ENCODE measurements at regions not wholly inside any gene's neighbourhood (a gene's known extent, or its start where the extent isn't known, plus 50 kb on each side); places are given as distances from the start of the nearest gene placed in this dataset.

DNA sequence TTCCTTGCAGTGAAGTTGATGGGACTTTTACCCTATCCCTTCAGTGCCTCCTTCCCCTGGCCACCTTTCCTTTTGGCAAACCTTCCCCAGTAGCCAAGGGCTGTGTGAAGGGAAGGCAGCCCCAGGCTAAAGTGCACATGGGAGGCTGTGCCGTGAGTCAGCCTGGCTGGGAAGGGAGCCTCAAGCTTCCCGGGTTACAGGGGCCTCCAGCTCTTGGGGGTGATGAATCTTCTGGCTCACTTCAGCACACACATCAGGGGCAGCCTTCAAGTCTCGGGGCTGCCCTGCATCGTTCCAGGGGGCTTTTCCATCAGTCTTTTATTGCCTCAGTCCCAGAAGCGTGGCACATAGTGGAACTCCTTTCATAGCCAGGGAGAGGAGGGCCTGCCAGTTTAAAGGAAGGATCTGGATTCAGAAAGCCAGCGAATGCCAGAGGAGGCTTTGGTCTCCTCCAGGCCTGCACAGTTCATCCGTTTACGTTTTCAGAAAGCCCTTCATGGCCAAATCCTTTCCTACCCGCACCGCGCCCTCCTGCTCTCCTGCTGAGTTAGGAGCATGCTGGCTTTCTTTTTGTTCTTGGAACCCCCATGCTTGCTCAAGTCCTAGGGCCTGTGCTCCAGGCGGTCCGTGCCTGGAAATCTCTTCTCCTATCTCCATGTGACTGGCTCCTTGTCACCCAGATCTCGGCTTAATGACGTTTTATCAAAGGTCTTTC, 134.8 kb upstream of the KLF4 start:
- peak; percentile 55 for DNase-seq

DNA sequence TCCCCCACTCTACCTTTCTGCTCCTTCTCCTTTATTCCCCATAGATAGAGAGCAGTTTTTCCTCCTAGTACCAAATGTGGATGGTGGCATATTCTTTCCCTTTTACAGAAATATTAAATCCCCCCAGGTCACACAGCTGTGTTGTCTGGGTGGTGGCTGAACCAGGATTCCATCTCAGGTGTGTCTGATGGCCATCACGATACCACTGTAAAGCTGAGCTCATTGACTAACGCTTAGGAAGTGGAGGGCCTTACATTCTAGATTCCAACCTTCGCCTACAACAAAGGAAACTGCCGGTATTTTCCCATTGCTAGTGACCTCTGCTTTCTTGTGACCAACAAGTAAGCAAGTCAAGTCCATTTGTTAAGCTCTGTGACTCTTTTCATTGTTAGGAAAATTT, 131.9 kb upstream of the KLF4 start:
- no peak for DNase-seq

DNA sequence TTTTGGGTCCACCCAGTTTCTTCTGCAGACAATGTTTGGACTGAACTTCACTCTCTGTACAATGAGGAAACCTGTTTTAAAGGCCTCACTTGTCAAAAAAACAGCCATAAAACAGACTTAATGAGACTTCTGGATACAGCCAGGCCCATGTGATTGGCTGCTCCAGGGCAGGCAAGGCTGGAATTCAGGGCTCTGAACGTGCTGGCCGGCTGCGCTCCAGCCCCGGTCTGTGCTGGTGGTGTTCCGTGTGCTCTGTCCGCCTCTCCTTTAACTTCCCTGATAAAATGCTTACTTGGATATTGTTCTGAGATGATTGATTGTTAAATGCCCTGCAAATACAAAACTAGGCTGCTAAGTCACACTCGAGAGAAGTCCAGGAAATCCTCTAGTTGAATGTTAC, 131.2 kb upstream of the KLF4 start:
- DNase-seq, result peak; percentile 47

DNA sequence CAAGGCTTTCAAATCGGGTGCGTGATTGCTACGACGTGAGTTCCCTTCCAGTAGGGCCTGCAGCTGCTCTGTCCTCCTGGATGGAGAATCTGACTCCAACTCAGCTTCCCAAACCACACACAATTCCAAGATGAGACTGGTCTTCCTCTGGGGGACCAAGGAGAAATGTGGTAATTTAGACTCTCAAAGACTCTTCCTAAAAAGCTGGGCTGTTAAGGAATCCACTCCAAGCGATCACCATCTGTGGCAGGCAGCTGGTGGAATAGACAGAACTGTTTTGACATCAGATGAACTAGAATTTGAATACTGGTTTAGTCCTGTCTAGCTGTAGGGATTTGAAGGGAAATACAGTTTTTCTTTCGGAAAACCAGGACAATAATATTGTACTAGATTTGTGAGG, 130.7 kb upstream of the KLF4 start:
- no peak for DNase-seq

DNA sequence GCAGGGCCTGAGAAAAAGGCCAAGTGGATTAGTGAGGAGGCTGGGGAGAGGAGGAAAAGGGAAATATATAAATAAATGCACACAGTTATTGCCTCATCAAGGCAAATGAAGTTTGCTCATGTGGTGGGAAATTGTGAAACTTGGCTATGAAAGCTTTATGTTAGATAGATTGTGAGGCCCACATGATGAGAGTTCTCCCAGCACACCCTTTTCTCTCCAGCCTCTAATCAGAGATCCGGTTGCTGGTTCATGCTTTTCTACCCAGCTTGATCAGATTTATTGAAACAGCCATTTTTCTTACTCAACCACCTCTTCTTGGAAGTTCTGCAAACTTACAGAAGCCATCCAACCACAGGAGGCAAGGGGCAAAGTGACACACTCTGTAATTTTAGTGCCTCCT, 125.8 kb upstream of the KLF4 start:
- no peak for DNase-seq

DNA sequence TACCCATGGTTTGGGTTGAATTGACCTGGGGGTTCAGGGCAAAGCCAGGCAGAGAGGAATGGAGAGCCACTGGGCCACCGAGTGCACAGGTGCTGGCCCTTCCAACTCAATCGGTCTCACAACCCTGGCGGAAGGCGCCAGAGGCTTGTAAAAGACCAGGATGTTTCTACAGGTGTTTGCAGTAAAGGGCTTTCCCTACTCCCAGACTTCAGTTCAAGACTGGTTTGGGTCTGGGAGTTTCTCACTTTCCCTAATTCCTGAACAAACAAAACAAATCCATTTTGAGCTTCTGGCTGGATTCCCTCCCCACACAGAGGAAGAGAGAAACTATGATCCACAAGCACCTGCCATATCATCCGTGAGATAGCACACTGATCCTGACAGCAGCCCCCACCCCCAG, 125.2 kb upstream of the KLF4 start:
- DNase-seq, result no peak

DNA sequence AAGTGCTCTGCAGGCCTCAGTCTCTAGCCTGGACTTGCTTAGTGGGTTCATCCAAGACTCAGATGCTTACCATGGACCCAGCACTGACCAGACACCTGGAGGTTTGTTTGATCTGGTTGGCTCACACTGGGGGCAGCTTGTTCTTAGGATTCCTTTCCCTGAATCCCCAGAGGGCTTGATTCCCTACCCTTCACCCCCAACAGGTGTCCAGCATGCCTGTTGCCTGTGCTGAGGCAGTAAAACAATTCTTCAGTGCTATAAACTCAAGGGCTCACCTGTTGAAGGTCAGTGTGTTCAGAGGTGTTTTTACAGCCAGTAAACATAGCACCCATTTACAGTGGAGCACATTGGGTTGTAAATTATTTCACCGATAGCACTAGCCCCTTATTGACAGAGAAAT, 123.8 kb upstream of the KLF4 start:
- no peak for DNase-seq

DNA sequence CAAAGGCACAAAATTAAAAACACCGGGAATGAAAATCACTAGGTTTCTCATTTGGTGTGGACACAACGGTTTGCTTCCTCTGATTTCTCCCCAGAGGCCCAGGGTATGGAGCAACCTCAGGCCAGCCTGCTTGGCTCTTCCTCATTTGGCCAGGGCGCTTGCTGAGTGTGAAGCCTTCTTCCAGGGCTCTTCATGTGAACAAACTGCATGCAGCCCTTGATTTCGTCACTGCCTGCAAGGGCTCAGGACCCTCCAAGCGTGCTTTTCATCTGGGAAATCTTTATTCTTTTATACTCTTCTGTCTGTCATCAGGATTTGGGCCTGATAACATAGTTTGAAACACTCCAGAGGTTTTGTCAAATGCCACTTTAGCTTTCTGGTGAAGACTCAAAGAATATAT, 122.6 kb upstream of the KLF4 start:
- DNase-seq, result no peak

DNA sequence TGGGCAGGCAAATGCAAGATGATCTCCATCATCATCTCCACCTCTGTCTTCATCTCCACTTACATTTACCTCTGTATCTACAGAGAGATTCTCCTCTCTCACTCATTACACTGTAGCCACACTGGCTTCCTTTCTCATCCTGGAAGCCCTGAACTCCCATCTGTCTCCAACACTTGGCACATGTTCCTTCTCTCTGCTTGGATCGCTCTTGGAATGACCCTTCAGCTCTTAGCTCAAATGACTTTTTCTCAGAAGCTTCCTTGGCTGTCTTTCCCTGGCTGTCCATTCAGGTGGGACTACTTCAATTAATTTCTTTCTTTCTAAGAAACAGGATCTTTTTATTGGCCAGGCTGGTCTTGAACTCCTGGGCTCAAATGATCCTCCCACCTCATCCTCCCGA, 120.0 kb upstream of the KLF4 start:
- DNase-seq, result no peak

DNA sequence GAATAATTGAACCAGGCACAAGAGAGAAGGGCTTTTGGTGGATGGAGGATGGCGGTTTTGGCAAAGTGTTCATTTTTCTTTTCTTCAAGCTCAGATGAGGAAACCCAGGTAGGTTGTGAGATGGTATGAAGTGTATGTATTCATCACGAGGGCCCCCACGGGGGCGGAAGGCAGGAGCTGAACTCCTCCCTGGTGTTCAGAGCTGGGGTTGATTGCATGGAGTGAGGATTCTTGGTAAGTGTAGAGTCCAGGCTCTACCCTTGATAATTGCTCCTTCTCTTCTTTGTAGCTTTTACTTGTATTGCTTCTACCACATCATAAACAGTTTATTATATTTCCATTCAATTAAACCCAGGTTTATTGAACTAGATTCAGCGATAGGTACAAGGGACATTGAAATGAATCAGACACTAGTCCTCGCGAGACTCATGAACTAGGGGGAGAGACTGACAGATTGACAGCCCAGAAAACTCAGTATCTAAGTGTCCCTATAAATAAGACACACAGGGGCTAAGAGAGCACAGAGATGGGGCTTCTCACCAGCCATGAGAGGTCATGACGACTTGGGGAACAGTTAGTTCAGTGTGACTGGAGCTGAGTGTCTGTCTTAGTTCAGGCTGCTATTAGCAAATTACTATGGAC, 116.7 kb upstream of the KLF4 start:
- DNase-seq, result no peak

DNA sequence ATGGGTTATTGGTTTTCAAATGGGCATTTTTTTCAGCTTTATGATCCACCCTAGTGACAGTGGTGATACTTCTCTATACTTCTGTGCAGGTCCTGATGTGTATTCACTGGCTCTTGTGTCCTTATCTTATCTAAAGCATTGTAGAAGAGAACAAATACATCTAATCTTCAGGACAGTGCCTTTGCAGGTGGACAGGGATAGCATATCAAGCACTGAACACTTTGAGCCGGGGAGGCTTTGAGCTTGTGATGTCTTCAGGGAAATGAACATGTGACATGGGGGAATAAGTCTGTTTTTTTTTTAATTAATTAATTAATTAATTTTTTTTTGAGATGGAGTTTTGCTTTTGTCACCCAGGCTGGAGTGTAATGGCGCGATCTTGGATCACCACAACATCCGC, 115.5 kb upstream of the KLF4 start:
- no peak for DNase-seq

DNA sequence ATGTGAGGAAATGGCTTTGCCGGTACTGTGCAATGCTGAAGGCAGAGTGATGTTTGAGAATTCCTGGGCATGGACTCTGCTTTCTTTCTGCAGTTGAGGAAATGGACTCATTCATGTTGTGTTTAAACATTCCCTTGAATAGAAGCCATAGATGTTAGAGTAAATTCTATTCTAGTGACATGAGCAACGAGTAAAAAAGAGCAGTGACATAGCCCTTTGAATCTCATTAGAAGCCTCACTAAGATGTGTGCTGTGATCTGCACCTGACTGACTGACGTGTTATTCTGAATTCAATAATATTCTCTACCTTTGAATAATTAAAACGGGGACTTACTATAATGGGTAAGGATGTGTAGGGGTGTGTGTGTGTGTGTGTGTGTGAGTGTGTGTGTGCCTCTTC, 113.7 kb upstream of the KLF4 start:
- DNase-seq, result no peak

DNA sequence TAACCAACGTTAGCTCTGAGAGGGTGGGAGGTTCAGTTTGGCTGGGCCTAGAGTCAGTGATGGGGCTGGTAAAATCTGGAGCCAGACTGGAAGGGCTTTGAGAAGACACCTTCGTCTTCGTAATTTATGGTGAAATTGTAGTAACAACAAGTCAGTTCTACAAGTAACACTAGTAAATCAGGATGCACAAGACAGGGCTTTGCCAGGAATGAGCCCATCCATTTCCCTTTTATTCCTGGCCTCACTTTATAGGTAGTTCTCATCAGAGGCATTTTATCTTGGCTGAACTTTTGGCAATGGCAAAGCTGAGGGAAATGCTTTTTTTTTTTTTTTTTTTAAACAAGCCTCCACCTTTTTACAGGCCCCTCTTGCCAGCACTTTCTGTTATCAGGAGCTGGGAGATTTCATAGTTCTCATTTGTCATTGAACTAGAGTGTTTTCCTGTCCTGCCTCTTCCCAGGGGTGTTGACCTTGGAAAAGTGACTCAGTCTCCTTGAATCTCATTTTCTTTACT, 110.5 kb upstream of the KLF4 start:
- no peak for DNase-seq

DNA sequence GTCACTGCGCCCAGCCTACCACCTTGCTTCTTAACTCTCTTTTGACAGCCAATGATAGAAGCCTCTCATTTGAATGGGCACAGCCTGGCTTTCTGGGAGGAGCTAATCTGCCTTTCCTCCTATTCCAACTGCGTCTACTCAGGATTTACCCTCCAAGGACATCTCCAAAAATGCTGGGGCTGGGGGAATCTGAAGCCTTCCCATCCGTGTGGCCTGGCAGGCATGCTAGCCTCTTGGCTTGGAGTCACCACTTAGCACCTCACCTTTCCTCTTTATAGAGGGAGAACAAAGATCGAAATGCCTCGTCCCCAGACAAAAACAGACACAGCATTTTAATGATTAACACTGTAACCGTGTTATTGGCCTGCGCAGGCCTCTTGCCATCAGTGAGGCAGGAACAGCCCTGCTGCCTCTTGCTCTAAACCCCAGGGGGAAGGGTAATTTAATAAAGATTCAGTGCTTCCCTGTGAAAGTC, 108.2 kb upstream of the KLF4 start:
- no peak for DNase-seq

DNA sequence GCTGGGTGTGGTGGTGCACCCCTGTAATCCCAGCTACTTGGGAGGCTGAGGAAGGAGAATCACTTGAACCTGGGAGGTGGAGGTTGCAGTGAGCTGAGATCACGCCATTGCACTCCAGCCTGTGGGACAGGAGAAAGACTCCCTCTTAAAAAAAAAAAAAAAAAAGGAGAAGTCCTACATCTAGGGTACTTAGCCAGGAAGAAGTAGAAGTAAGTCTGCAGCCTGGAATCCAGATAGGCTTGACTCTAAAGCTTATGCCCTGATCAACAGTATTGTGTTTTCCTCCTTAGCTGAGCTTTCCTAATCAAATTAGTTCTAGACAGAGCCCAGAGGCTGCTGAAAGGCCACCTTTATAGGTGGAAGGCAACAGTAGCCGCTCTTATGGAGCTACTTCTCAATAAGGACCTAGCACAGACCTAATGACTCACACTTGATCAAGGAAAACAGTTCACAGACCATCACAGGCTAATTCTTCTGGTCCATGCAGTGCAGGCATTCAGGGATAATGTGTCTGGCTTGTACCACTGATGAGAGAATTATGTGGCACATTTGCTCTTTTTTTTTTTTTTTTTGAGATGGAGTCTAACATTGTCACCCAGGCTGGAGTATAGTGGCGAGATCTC, 105.5 kb upstream of the KLF4 start:
- DNase-seq, result no peak

DNA sequence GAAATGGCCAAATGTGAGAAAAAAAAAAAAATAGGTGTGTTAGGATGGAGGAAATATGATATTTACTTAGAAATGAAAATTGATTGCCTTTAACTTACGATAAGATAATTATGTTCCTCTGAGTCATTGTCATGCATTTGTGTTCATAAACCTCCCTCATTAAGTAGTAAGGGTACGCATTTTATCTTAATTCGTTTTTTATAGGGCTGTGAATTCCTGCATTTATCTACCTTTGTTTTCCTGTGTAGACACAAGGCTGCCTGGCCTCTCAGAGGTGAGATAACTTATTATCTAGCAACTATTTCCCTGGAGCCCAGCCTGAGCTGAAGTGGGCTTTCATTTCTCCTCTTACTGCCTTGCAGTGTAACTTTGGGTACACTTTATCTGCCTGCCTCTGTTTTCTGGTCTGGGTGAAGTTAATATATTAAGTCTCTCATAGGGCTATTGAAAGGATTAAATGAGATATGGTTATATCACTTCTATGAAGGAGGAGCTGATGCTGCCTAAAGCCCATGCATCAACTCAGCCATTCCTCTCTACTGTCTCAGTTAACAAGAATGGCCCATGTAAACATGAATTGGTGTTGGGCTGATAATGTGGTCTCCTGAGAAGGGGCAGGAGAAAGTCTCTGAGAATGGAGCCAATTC, 103.8 kb upstream of the KLF4 start:
- no peak for DNase-seq

DNA sequence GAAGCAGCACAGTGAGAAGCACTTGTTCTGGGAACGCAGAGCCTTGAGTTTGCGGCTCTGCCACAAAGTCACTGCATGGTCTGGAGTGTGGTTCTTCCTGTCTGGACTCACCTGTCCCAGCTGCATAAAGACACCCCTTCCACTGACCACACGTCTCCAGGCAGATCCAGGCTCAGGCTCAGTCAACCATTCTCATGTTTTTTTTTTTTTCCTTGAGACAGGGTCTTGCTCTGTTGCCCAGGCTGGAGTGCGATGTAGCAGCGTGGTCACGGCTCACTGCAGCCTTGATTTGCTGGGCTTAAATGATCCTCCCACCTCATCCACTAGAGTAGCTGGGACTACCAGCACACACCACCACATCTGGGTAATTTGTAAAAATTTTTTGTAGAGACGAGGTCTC, 102.9 kb upstream of the KLF4 start:
- no peak for DNase-seq

DNA sequence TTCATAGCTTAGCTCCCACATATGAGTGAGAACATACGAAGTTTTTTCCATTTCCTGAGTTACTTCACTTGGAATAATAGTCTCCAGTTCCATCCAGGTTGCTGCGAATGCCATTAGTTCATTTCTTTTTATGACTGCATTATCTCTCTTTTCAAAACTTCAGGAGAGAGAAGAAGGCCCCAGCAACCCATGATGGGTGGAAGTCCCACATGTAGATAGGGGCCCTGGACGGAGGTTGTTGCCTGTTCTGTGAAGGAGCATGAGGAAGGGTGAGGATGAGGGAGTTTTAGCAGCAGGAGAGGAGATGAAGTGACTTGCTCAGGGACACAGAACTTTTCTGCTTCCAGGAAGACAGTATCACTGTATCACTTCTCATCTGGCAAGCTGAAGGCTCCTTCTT, 102.2 kb upstream of the KLF4 start:
- DNase-seq, result no peak

DNA sequence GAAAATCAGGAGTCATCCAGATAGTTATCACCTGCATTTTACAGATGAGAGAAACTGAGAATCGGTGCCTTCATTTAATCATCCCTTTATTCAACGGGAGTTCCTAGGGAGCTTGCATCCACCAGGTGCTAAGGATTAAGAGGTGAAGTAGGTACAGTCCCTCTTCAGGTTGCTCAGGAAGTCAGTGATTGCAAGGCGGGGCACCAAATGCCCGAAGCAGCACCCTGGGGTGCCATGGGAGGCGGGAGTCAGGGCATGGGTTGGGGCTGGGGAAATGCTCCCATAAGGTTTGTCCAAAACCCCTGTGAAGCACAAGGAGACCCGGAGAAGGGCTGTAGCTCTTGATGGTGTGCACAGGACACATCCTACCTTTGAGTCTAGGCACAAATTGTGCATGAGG, 98.8 kb upstream of the KLF4 start:
- DNase-seq, result no peak

DNA sequence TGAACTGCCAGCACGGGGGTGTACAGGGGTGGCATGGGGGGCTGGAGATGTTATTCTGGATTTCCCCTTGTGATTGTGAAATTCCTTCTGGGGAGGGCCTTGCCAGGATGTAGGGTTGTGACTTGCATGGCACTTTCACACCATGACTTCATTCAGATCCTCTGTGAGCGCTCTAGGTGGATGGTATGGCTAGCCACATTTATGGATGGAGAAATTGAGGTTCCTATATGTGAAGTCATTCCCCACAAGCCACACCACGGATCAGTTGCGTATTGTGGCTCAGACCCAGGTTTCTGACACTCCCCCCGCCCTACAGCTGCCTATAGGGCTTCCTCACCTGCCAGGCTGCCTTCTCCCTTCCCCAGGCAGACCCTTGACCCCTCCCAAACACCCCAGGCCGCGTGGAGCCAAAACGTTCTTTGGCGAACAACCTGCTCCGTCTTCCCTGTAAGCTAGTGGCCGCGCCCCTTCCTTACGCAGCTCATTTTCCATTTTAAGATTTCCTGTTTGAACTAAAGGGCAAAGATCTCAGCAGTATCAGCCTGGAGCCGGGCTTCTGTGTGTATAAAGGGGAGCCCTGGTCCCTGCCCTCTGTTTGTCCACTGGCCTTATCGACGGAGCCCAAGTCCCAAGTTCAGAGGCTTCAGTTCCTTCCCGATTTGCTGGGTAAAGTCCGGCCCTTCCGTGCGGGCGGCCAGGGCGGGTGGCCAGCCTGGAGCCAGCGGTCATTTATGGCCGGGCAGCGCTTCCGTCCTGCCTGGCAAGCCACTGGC, 97.8 kb upstream of the KLF4 start:
- DNase-seq, result no peak

DNA sequence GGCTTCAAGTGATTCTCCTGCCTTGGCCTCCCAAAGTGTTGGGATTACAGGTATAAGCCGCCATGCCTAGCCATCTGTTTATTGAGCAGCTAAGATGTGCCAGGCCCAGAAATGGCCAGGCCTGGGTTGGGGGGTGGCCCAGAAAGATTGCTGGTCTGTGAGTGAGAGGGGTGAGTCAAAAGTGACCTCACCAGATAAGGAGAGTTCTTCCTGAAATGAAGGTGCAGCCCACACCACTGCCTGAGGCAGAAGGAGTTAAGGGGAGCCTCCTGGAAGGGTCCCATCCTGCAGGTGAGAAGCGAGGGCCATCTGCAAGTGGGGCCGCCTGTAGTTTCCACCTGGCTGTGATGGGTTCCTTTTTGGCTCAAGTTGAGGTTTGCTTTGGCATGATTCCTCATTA, 96.9 kb upstream of the KLF4 start:
- DNase-seq, result no peak

DNA sequence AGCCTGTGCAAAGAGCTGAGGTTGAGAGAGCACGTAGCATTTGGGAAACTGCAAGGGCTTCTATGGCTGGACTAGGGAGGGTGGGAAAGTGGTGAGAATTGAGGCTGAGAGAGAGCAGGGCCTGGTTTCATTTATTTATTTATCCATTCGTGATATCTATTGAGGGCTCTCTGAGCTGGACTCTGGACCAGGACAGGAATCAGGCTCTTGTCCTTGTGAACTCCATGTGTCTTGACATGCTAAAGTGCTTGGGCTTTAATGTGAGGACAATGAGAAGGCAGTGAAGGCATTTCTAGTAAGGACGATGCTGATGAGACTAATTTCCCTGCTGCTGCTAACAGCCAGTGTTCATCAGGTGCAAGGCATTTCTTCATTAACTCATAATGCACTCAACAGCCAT, 95.9 kb upstream of the KLF4 start:
- DNase-seq, result no peak

DNA sequence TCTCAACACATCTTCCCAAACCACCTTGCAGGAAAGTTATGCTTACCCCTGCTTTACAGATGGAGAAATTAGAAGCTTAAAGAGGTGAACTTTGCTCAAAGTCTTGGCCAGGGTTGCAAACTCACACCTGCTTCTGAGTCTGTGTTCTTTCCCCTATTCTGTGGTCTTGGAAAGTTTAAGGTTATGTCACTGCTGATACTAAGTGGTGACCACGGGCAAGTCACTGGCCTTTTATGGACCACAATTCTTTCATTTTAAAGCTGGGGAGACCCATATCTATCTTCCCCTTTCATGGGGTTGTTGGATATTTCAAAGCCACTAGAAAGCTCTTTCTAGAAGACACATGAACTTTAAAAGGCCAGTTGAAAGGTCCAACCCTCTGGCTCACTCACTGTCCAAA, 95.4 kb upstream of the KLF4 start:
- DNase-seq, result no peak
